MM.1S (cell line): ENCODE measurements at regions not wholly inside any gene's neighbourhood (a gene's known extent, or its start where the extent isn't known, plus 50 kb on each side); places are given as distances from the start of the nearest gene placed in this dataset.

ENCODE experiments used
- DNase-seq: peaks from one replicate; pipeline ENCODE4 v3.0.0-alpha.2; 2015
- H2AFZ ChIP-seq: fragments of 300-600 bp; sonication (generic); 2 replicates; pipeline ENCODE4 v1.6.0; 2016; ENCODE audit warnings: antibody characterized with exemption, low read length
- H3F3A ChIP-seq: fragments of 300-600 bp; sonication (generic); 2 replicates; pipeline ENCODE4 v1.6.1; 2016; ENCODE audit warnings: mild to moderate bottlenecking, antibody characterized with exemption, low read length, moderate library complexity, mixed read lengths; ENCODE audit not compliant: insufficient read depth
- H3K27ac ChIP-seq: fragments of 300-600 bp; sonication (generic); 2 replicates; pipeline ENCODE4 v1.5.1; 2016; ENCODE audit warnings: mild to moderate bottlenecking, low read length
- H3K27me3 ChIP-seq: fragments of 300-600 bp; sonication (generic); replicated peaks from 2 replicates; pipeline ENCODE4 v1.6.0; 2016; ENCODE audit warnings: low read length; ENCODE audit not compliant: insufficient read depth
- H3K36me3 ChIP-seq: fragments of 300-600 bp; sonication (generic); replicated peaks from 2 replicates; pipeline ENCODE4 v1.6.1; 2016; ENCODE audit warnings: mild to moderate bottlenecking, low read length, mixed read lengths; ENCODE audit not compliant: insufficient read depth
- H3K4me1 ChIP-seq: fragments of 300-600 bp; sonication (generic); 2 replicates; pipeline ENCODE4 v1.6.1; 2016; ENCODE audit warnings: low read length, mixed read lengths
- H3K4me2 ChIP-seq: fragments of 300-600 bp; sonication (generic); 2 replicates; pipeline ENCODE4 v1.6.0; 2016; ENCODE audit warnings: low read depth, low read length
- H3K4me3 ChIP-seq: fragments of 300-600 bp; sonication (generic); 2 replicates; pipeline ENCODE4 v1.5.1; 2016; ENCODE audit warnings: low read length, mixed read lengths
- H3K79me2 ChIP-seq: fragments of 300-600 bp; sonication (generic); 2 replicates; pipeline ENCODE4 v1.6.1; 2016; ENCODE audit warnings: mixed run types, low read length, mixed read lengths
- H3K9ac ChIP-seq: fragments of 300-600 bp; sonication (generic); 2 replicates; pipeline ENCODE4 v1.6.1; 2016; ENCODE audit warnings: low read length, mixed read lengths
- H3K9me2 ChIP-seq: fragments of 300-600 bp; sonication (generic); replicated peaks from 2 replicates; pipeline ENCODE4 v1.6.1; 2016; ENCODE audit warnings: mild to moderate bottlenecking, low read length, mixed read lengths; ENCODE audit not compliant: insufficient read depth
- H3K9me3 ChIP-seq: fragments of 300-600 bp; sonication (generic); replicated peaks from 2 replicates; pipeline ENCODE4 v1.6.1; 2016; ENCODE audit warnings: mild to moderate bottlenecking, low read length, mixed read lengths; ENCODE audit not compliant: insufficient read depth
- H4K20me1 ChIP-seq: fragments of 300-600 bp; sonication (generic); 2 replicates; pipeline ENCODE4 v1.6.1; 2016; ENCODE audit warnings: mild to moderate bottlenecking, low read length, moderate library complexity, mixed read lengths; ENCODE audit not compliant: insufficient read depth
- CTCF ChIP-seq: fragments of 300-600 bp; sonication (generic); IDR thresholded peaks from 2 replicates; pipeline ENCODE4 v1.5.1; 2016; ENCODE audit warnings: antibody characterized with exemption, low read length, mixed read lengths
- EZH2 ChIP-seq: fragments of 300-600 bp; sonication (generic); optimal IDR thresholded peaks from 2 replicates; pipeline ENCODE3; 2017; ENCODE audit warnings: low read depth, mild to moderate bottlenecking, antibody characterized with exemption, low read length, mixed read lengths
- EZH2phosphoT487 ChIP-seq: fragments of 300-600 bp; sonication (generic); IDR thresholded peaks from 2 replicates; pipeline ENCODE4 v1.6.1; 2018; ENCODE audit warnings: antibody characterized with exemption, low read length

- Histone ChIP-seq H3K36me3 (no peaks in the 10 kb centered on the region), H3F3A (no peaks in the 10 kb centered on the region), H3K4me2 (no peak overlapping the region), H3K4me3 (no peak overlapping the region), H3K9ac (no peak overlapping the region), H2AFZ (no peak overlapping the region), H3K4me1 (no peaks in the 10 kb centered on the region), H3K79me2 (no peaks in the 10 kb centered on the region), H3K27me3 (no peaks in the 10 kb centered on the region), H3K9me3 (no peaks in the 10 kb centered on the region), H3K27ac (no peak overlapping the region), H4K20me1 (no peaks in the 10 kb centered on the region), H3K9me2 (no peaks in the 10 kb centered on the region)
- no peak for TF ChIP-seq EZH2
- no peak for TF ChIP-seq EZH2phosphoT487
- no peak for TF ChIP-seq CTCF
- DNase-seq: no peak
These were observed 318.9 kb downstream of the SEC16B start for GRCh38 chr1:177650947-177651346.

GRCh38 chr1:177648731-177649265 lies 321.1 kb downstream of the SEC16B start:
- Histone ChIP-seq H4K20me1 (no peaks in the 10 kb centered on the region), H3K27ac (no peak overlapping the region), H3K4me3 (no peak overlapping the region), H3K79me2 (no peaks in the 10 kb centered on the region), H3K4me1 (no peaks in the 10 kb centered on the region), H3K9me2 (no peaks in the 10 kb centered on the region), H3K9me3 (no peaks in the 10 kb centered on the region), H3K36me3 (no peaks in the 10 kb centered on the region), H3F3A (no peaks in the 10 kb centered on the region), H3K4me2 (no peak overlapping the region), H3K27me3 (no peaks in the 10 kb centered on the region), H2AFZ (no peak overlapping the region), H3K9ac (no peak overlapping the region)
- no peak for DNase-seq
- TF ChIP-seq EZH2phosphoT487: no peak
- no peak for TF ChIP-seq EZH2
- TF ChIP-seq CTCF: no peak

- Histone ChIP-seq H4K20me1 (no peaks in the 10 kb centered on the region), H3F3A (no peaks in the 10 kb centered on the region), H3K4me2 (no peak overlapping the region), H3K27ac (no peak overlapping the region), H3K4me3 (no peak overlapping the region), H3K36me3 (no peaks in the 10 kb centered on the region), H3K9ac (no peak overlapping the region), H3K9me2 (no peaks in the 10 kb centered on the region), H3K4me1 (no peaks in the 10 kb centered on the region), H3K79me2 (no peaks in the 10 kb centered on the region), H3K27me3 (no peaks in the 10 kb centered on the region), H3K9me3 (no peaks in the 10 kb centered on the region), H2AFZ (no peak overlapping the region)
- DNase-seq: no peak
- no peak for TF ChIP-seq EZH2phosphoT487
- TF ChIP-seq CTCF: no peak
- TF ChIP-seq EZH2: no peak
These were observed 321.7 kb downstream of the SEC16B start for GRCh38 chr1:177648138-177648537.
